HEK293 (cell line): ENCODE measurements at regions not wholly inside any gene's neighbourhood (a gene's known extent, or its start where the extent isn't known, plus 50 kb on each side); places are given as distances from the start of the nearest gene placed in this dataset.
A peak's percentile ranks its signal among the peaks of the same experiment; 100 is the strongest.

Source experiments
- CTCF ChIA-PET: fragments of 350-600 bp; formaldehyde crosslinking; extraction: SDS; loops from one replicate; lab custom pipeline; 2021; ENCODE audit warnings: antibody characterized with exemption; lab: Yijun Ruan, JAX
- POLR2A ChIA-PET: fragments of 300-600 bp; formaldehyde crosslinking; extraction: SDS; loops from one replicate; lab custom pipeline; 2020; ENCODE audit warnings: antibody characterized with exemption, inconsistent platforms; lab: Yijun Ruan, JAX
- H3K27ac ChIP-seq: fragments of 200-500 bp; sonication (Bioruptor generic); 2 replicates; pipeline ENCODE4 v1.5.1; 2014; ENCODE audit warnings: low read depth, low read length, control low read depth, inconsistent platforms; ENCODE audit errors: extremely low read depth
- H3K36me3 ChIP-seq, 2 experiments: fragments of 200-500 bp in 1 of 2; sonication (Bioruptor generic) in 1 of 2; 1 replicate in 1 of 2; 2 replicates in 1 of 2; pipeline ENCODE4 v1.5.1; 2014 to 2017; ENCODE audit warnings: inconsistent platforms in 2 of 2, low read length in 2 of 2; ENCODE audit not compliant: control insufficient read depth in 2 of 2, insufficient read depth in 1 of 2
- H3K4me1 ChIP-seq: fragments of 200-500 bp; sonication (Bioruptor generic); 2 replicates; pipeline ENCODE4 v1.5.1; 2014; ENCODE audit warnings: mild to moderate bottlenecking, low read length, inconsistent platforms; ENCODE audit not compliant: control insufficient read depth, insufficient read depth
- H3K4me3 ChIP-seq: 2 replicates; pipeline ENCODE4 v1.5.1; 2011; ENCODE audit warnings: low read depth, mild to moderate bottlenecking, control low read depth, low read length, moderate library complexity
- H3K9me3 ChIP-seq: fragments of 200-500 bp; sonication (Bioruptor generic); 2 replicates; pipeline ENCODE4 v1.5.1; 2014; ENCODE audit warnings: low read depth, low read length, inconsistent platforms; ENCODE audit not compliant: control insufficient read depth, insufficient read depth
- KLF1 ChIP-seq: fragments of 450-650 bp; formaldehyde crosslinking; IDR thresholded peaks from 2 replicates; pipeline ENCODE4 v1.5.1; 2016; ENCODE audit warnings: missing biosample characterization, missing genetic modification characterization
- KLF7 ChIP-seq: fragments of 450-650 bp; formaldehyde crosslinking; IDR thresholded peaks from 2 replicates; pipeline ENCODE4 v1.5.1; 2016; ENCODE audit warnings: missing biosample characterization, missing genetic modification characterization, borderline replicate concordance
- KLF9 ChIP-seq: fragments of 450-650 bp; formaldehyde crosslinking; IDR thresholded peaks from 2 replicates; pipeline ENCODE4 v1.5.1; 2016; ENCODE audit warnings: missing biosample characterization, missing genetic modification characterization, low read depth
- OVOL3 ChIP-seq: fragments of 450-650 bp; formaldehyde crosslinking; IDR thresholded peaks from 2 replicates; pipeline ENCODE4 v1.5.1; 2016; ENCODE audit warnings: missing biosample characterization, missing genetic modification characterization
- REPIN1 ChIP-seq: fragments of 450-650 bp; formaldehyde crosslinking; IDR thresholded peaks from 2 replicates; pipeline ENCODE4 v1.5.1; 2017; ENCODE audit warnings: missing biosample characterization, missing genetic modification characterization, low read depth
- ZNF114 ChIP-seq: fragments of 450-650 bp; formaldehyde crosslinking; IDR thresholded peaks from 2 replicates; pipeline ENCODE4 v1.5.0; 2017; ENCODE audit warnings: missing biosample characterization, missing genetic modification characterization
- ZNF121 ChIP-seq: fragments of 450-650 bp; formaldehyde crosslinking; IDR thresholded peaks from 2 replicates; pipeline ENCODE4 v1.5.1; 2016; ENCODE audit warnings: missing biosample characterization, missing genetic modification characterization
- ZNF138 ChIP-seq: fragments of 450-650 bp; formaldehyde crosslinking; IDR thresholded peaks from 2 replicates; pipeline ENCODE4 v1.5.1; 2016; ENCODE audit warnings: missing biosample characterization, missing genetic modification characterization, borderline replicate concordance
- ZNF214 ChIP-seq: fragments of 450-650 bp; formaldehyde crosslinking; IDR thresholded peaks from 2 replicates; pipeline ENCODE4 v1.5.1; 2017; ENCODE audit warnings: missing biosample characterization, mild to moderate bottlenecking, missing genetic modification characterization, borderline replicate concordance
- ZNF221 ChIP-seq: fragments of 450-650 bp; formaldehyde crosslinking; IDR thresholded peaks from 2 replicates; pipeline ENCODE4 v1.5.1; 2017; ENCODE audit warnings: missing biosample characterization, missing genetic modification characterization, borderline replicate concordance
- ZNF274 ChIP-seq, 2 experiments: fragments of 200-500 bp in 1 of 2; fragments of 450-650 bp in 1 of 2; sonication (Bioruptor generic) in 1 of 2; formaldehyde crosslinking in 1 of 2; IDR thresholded peaks; 2 replicates each; pipeline versions ENCODE4 v1.5.1 to v1.6.1; 2014 to 2016; ENCODE audit warnings: borderline replicate concordance in 1 of 2, inconsistent platforms in 1 of 2, low read length in 1 of 2, missing biosample characterization in 1 of 2, missing genetic modification characterization in 1 of 2
- ZNF423 ChIP-seq: fragments of 450-650 bp; formaldehyde crosslinking; IDR thresholded peaks from 2 replicates; pipeline ENCODE4 v1.5.1; 2016; ENCODE audit warnings: missing biosample characterization, missing genetic modification characterization
- ZNF433 ChIP-seq: fragments of 450-650 bp; formaldehyde crosslinking; IDR thresholded peaks from 2 replicates; pipeline ENCODE4 v1.5.1; 2016; ENCODE audit warnings: missing biosample characterization, missing genetic modification characterization, low read depth
- ZNF514 ChIP-seq: fragments of 450-650 bp; formaldehyde crosslinking; IDR thresholded peaks from 2 replicates; pipeline ENCODE4 v1.5.1; 2016; ENCODE audit warnings: missing biosample characterization, missing genetic modification characterization
- ZNF521 ChIP-seq: fragments of 450-650 bp; formaldehyde crosslinking; IDR thresholded peaks from 2 replicates; pipeline ENCODE4 v1.5.1; 2017; ENCODE audit warnings: missing biosample characterization, mild to moderate bottlenecking, missing genetic modification characterization
- ZNF585B ChIP-seq: fragments of 450-650 bp; formaldehyde crosslinking; IDR thresholded peaks from 2 replicates; pipeline ENCODE4 v1.5.1; 2016; ENCODE audit warnings: missing biosample characterization, missing genetic modification characterization
- ZNF600 ChIP-seq: fragments of 450-650 bp; formaldehyde crosslinking; IDR thresholded peaks from 2 replicates; pipeline ENCODE4 v1.5.1; 2016; ENCODE audit warnings: missing biosample characterization, missing genetic modification characterization
- ZNF610 ChIP-seq: fragments of 450-650 bp; formaldehyde crosslinking; IDR thresholded peaks from 2 replicates; pipeline ENCODE4 v1.5.1; 2016; ENCODE audit warnings: missing biosample characterization, missing genetic modification characterization, borderline replicate concordance
- ZNF629 ChIP-seq: fragments of 450-650 bp; formaldehyde crosslinking; IDR thresholded peaks from 2 replicates; pipeline ENCODE4 v1.5.1; 2017; ENCODE audit warnings: missing biosample characterization, missing genetic modification characterization
- ZNF837 ChIP-seq: fragments of 450-650 bp; formaldehyde crosslinking; IDR thresholded peaks from 2 replicates; pipeline ENCODE4 v1.5.1; 2016; ENCODE audit warnings: missing biosample characterization, missing genetic modification characterization
- TF ChIP-seq, protein P1 (sequence below): fragments of 450-650 bp; formaldehyde crosslinking; IDR thresholded peaks from 2 replicates; pipeline ENCODE4 v1.5.1; 2016; ENCODE audit warnings: missing biosample characterization, missing genetic modification characterization
- TF ChIP-seq, protein P2 (sequence below): fragments of 450-650 bp; formaldehyde crosslinking; IDR thresholded peaks from 2 replicates; pipeline ENCODE4 v1.5.1; 2016; ENCODE audit warnings: missing biosample characterization, missing genetic modification characterization
- TF ChIP-seq, protein P3 (sequence below): fragments of 450-650 bp; formaldehyde crosslinking; IDR thresholded peaks from 2 replicates; pipeline ENCODE4 v1.5.1; 2016; ENCODE audit warnings: missing biosample characterization, missing genetic modification characterization

DNA sequence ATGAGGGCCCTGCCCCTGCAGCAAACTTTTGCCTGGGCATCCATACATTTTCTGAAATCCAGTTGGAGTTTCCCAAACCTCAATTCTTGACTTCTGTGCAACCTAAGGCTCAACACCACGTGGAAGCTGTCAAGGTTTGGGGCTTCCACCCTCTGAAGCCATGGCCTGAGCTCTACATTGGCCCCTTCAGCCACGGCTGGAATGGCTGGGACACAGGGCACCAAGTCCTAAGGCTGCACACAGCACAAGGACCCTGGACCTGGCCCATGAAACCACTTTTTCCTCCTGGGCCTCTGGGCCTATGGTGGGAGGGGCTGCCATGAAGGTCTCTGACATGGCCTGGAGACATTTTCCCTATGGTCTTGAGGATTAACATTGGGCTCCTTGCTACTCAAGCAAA is 266.3 kb downstream of the LRIG3 start:
- Histone ChIP-seq H3K9me3 (no peaks in the 10 kb centered on the region), H3K27ac (no peak overlapping the region), H3K4me3 (no peak overlapping the region), H3K4me1 (no peaks in the 10 kb centered on the region), H3K36me3 (no peaks in the 10 kb centered on the region)
- POLR2A ChIA-PET = no interaction called here
- TF ChIP-seq ZNF585B (tag by site-specific recombination) (peak; percentile 70), ZNF423 (tag by site-specific recombination) (no peak)
- CTCF ChIA-PET = interaction anchor here (1.1 kb wide), 1 partner anchor 511 kb away, joined by 3 read pairs; no protein-coding TSS in a partner anchor

DNA sequence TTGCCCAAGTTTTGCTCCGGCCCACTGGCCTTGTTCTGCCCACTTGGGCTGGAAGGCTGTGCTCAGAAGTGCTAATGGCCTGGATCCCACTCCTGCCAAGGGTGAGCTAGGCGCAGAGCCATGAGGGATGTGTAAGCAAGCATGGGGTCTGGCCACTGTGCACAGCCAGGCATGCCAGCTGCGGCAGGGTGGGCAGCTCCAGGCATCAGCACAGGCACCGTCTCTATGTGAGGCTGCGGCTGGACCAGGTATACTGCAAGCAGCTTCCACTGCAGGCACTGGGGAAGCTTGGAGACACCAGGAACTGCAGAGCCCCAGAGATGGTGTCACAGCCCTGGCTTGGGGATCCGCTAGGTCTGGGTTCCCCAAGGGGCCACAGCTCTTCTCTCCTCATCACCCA is 264.9 kb downstream of the LRIG3 start:
- no peak overlapping the region for H3K27ac ChIP-seq
- TF ChIP-seq ZNF521 (tag by site-specific recombination) = no peak
- TF ChIP-seq ZNF610 (tag by site-specific recombination) = no peak
- TF ChIP-seq KLF1 (tag by site-specific recombination) = no peak
- TF ChIP-seq OVOL3 (tag by site-specific recombination) = no peak
- no peak for TF ChIP-seq ZNF221 (tag by site-specific recombination)
- TF ChIP-seq ZNF600 (tag by site-specific recombination) = no peak
- no peak for TF ChIP-seq KLF7 (tag by site-specific recombination)
- no peak for TF ChIP-seq KLF9
- no peak for TF ChIP-seq ZNF433
- TF ChIP-seq ZNF837 (tag by site-specific recombination) = no peak
- no peak for TF ChIP-seq REPIN1
- no peak for TF ChIP-seq ZNF274 (IDR thresholded peaks at IDR 0.05; ENCODE audit: low read length)
- no peak for TF ChIP-seq ZNF274 (tag by site-specific recombination; IDR thresholded peaks at IDR 0.05; ENCODE audit: borderline replicate concordance)
- TF ChIP-seq, protein P1, sequence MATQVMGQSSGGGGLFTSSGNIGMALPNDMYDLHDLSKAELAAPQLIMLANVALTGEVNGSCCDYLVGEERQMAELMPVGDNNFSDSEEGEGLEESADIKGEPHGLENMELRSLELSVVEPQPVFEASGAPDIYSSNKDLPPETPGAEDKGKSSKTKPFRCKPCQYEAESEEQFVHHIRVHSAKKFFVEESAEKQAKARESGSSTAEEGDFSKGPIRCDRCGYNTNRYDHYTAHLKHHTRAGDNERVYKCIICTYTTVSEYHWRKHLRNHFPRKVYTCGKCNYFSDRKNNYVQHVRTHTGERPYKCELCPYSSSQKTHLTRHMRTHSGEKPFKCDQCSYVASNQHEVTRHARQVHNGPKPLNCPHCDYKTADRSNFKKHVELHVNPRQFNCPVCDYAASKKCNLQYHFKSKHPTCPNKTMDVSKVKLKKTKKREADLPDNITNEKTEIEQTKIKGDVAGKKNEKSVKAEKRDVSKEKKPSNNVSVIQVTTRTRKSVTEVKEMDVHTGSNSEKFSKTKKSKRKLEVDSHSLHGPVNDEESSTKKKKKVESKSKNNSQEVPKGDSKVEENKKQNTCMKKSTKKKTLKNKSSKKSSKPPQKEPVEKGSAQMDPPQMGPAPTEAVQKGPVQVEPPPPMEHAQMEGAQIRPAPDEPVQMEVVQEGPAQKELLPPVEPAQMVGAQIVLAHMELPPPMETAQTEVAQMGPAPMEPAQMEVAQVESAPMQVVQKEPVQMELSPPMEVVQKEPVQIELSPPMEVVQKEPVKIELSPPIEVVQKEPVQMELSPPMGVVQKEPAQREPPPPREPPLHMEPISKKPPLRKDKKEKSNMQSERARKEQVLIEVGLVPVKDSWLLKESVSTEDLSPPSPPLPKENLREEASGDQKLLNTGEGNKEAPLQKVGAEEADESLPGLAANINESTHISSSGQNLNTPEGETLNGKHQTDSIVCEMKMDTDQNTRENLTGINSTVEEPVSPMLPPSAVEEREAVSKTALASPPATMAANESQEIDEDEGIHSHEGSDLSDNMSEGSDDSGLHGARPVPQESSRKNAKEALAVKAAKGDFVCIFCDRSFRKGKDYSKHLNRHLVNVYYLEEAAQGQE (tag by site-specific recombination) = no peak
- no peak for TF ChIP-seq ZNF214 (tag by site-specific recombination)
- no peak for TF ChIP-seq ZNF138 (tag by site-specific recombination)
- POLR2A ChIA-PET = no interaction called here
- no peaks in the 10 kb centered on the region for H3K4me1 ChIP-seq
- no peaks in the 10 kb centered on the region for H3K36me3 ChIP-seq
- CTCF ChIA-PET = no interaction called here
- no peaks in the 10 kb centered on the region for H3K9me3 ChIP-seq
- H3K4me3 ChIP-seq = no peak overlapping the region

DNA sequence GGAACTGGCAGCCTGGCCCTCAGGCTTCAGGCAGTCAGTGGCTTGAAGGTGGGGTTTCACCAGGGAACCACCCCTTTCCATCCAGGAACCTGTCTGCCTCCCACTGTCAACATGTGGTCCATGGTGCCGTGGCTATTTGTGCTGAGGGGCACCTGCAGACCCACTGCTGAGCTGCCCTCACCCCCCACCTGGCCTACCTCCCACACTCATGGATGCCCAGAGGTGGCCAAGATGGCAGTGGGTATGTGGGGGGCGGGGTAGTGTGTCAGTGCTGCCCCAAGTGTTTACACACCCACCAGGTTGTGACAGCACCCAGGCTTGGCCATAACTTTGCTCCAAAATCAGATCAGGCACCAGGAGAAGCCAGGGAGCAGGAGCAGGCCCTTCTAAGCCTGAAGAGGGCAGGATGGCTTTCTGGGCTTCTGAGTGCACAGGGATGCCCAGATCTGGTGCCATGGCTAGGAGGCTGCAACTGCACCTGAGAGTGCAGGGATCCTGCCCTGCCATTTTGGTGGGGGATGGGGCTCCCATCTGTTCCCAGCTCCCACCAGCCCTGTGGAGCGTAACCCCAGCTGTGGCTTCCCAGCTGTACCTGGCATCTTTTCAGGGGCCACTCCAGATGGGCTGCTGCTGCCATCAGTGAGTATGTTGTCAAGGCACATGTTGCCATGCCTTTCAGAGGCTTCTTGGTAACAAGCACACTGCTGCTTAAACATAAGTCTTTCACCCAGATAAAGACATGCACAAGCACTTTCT is 263.9 kb downstream of the LRIG3 start:
- CTCF ChIA-PET = interaction anchor here (0.7 kb wide), 1 partner anchor 19 kb away, joined by 3 read pairs; no protein-coding TSS in a partner anchor
- Histone ChIP-seq H3K4me3 (no peak overlapping the region), H3K36me3 (no peaks in the 10 kb centered on the region), H3K9me3 (no peaks in the 10 kb centered on the region), H3K4me1 (no peaks in the 10 kb centered on the region), H3K27ac (no peak overlapping the region)
- POLR2A ChIA-PET = no interaction called here
- TF ChIP-seq, protein P2, sequence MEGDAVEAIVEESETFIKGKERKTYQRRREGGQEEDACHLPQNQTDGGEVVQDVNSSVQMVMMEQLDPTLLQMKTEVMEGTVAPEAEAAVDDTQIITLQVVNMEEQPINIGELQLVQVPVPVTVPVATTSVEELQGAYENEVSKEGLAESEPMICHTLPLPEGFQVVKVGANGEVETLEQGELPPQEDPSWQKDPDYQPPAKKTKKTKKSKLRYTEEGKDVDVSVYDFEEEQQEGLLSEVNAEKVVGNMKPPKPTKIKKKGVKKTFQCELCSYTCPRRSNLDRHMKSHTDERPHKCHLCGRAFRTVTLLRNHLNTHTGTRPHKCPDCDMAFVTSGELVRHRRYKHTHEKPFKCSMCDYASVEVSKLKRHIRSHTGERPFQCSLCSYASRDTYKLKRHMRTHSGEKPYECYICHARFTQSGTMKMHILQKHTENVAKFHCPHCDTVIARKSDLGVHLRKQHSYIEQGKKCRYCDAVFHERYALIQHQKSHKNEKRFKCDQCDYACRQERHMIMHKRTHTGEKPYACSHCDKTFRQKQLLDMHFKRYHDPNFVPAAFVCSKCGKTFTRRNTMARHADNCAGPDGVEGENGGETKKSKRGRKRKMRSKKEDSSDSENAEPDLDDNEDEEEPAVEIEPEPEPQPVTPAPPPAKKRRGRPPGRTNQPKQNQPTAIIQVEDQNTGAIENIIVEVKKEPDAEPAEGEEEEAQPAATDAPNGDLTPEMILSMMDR (tag by site-specific recombination) = no peak
- TF ChIP-seq ZNF121 (tag by site-specific recombination) (no peak), ZNF114 (tag by site-specific recombination) (no peak), ZNF514 (tag by site-specific recombination) (no peak), ZNF629 (tag by site-specific recombination) (no peak), ZNF837 (tag by site-specific recombination) (no peak)
- TF ChIP-seq, protein P3, sequence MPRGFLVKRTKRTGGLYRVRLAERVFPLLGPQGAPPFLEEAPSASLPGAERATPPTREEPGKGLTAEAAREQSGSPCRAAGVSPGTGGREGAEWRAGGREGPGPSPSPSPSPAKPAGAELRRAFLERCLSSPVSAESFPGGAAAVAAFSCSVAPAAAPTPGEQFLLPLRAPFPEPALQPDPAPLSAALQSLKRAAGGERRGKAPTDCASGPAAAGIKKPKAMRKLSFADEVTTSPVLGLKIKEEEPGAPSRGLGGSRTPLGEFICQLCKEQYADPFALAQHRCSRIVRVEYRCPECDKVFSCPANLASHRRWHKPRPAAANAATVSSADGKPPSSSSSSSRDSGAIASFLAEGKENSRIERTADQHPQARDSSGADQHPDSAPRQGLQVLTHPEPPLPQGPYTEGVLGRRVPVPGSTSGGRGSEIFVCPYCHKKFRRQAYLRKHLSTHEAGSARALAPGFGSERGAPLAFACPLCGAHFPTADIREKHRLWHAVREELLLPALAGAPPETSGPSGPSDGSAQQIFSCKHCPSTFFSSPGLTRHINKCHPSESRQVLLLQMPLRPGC = no peak
